AG10803 (cell line): ENCODE measurements at regions not wholly inside any gene's neighbourhood (a gene's known extent, or its start where the extent isn't known, plus 50 kb on each side); places are given as distances from the start of the nearest gene placed in this dataset.
A peak's percentile ranks its signal among the peaks of the same experiment; 100 is the strongest.

ENCODE experiments used
- DNase-seq: peaks from one replicate; pipeline ENCODE4 v3.0.0; 2010; ENCODE audit warnings: low read depth
- H3K4me3 ChIP-seq: 2 replicates; pipeline ENCODE4 v1.5.1; 2011; ENCODE audit warnings: mild to moderate bottlenecking, low read length, control low read depth
- TF ChIP-seq, protein P1 (sequence below): conservative IDR thresholded peaks from 2 replicates; pipeline ENCODE4 v1.5.1; 2011; ENCODE audit warnings: mild to moderate bottlenecking, low read length, control low read depth, inconsistent platforms

DNA sequence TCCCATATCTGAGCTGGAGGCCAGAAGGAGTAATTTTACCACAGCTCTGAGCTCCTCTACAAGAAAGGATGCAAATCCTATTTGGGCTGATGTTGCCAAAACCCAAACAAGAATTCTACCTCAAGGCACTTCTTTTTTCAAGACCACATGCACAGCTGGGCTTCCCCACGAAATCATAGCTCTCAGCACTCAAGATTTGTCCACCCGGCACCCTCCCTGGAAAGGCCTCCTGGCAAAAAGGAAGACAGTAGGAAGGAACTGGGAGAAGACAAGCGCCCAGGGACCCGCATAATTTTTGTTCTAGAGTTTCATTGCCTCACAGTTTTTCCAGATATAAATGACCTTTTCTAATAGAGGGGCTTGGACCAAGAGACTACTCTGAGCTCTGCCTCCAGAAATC is 90.5 kb downstream of the BANF2 start:
- H3K4me3 ChIP-seq = no peak overlapping the region
- DNase-seq = no peak
- TF ChIP-seq, protein P1, sequence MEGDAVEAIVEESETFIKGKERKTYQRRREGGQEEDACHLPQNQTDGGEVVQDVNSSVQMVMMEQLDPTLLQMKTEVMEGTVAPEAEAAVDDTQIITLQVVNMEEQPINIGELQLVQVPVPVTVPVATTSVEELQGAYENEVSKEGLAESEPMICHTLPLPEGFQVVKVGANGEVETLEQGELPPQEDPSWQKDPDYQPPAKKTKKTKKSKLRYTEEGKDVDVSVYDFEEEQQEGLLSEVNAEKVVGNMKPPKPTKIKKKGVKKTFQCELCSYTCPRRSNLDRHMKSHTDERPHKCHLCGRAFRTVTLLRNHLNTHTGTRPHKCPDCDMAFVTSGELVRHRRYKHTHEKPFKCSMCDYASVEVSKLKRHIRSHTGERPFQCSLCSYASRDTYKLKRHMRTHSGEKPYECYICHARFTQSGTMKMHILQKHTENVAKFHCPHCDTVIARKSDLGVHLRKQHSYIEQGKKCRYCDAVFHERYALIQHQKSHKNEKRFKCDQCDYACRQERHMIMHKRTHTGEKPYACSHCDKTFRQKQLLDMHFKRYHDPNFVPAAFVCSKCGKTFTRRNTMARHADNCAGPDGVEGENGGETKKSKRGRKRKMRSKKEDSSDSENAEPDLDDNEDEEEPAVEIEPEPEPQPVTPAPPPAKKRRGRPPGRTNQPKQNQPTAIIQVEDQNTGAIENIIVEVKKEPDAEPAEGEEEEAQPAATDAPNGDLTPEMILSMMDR = no peak

DNA sequence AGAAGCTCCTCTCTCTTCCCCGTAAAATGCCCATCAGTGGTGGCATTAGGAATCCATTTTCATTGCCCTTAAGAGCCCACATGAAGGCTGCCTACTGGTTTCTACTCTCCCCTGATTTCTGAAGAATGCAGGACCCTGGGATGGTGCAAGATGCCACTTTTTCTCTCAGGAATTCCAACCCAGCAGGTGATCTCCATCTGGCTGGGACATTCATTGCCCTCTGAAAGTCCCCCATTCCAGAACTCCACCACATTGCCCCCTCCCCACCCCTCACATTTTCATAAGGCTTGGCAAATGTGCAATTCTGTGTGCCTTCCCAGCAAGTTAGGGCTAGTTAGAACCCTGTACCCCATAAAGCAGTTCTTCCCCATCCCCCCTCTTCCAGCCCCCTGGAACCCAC is 88.0 kb downstream of the BANF2 start:
- TF ChIP-seq, protein P1 = no peak
- DNase-seq = no peak
- H3K4me3 ChIP-seq = no peak overlapping the region

DNA sequence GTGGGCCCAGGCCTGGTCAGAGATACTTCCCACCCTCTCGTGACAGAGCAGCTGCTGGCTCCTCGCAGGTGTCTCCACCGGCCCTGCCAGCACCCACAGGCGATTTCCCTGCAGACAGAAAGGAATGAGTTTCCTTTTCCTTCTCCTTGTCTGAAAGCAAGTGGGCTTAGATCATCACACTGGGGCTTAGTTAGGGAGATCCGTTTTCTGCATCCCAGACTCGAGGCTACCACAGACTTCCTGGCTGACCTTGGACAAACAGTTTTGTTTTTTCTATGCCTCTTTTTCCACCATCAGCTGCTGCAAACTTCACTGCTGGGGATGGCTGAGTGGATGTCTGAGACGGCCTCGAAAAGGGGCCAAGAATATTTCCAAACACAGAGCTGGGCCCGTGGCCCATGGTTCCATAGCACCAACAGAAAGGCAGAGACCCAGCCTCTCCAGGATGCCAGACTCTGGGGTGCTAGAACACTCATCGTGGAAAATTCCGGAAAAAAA is 86.5 kb downstream of the BANF2 start:
- H3K4me3 ChIP-seq = no peak overlapping the region
- TF ChIP-seq, protein P1 = no peak
- peak; percentile 73 for DNase-seq
